Esophagus mucosa (tissue), 1 donor: ENCODE measurements at regions not wholly inside any gene's neighbourhood (a gene's known extent, or its start where the extent isn't known, plus 50 kb on each side); places are given as distances from the start of the nearest gene placed in this dataset.
"Not testable (repeated sequence)": the region's sequence is repeated elsewhere in the genome, so short reads cannot be mapped to it uniquely, and the experiment has no call there.

Experiments
- ATAC-seq: fragments of 200-7000 bp; cut with Tn5 transposase; one replicate; pipeline ENCODE4 v1.9.1; 2020
- donor health status: DM: yes; HTN: yes; CAD: no.

GRCh38 chr2:33913071-33913616, 314.0 kb upstream of the FAM98A start:
- ATAC-seq: no peak

GRCh38 chr2:33911327-33911726, 312.2 kb upstream of the FAM98A start:
- ATAC-seq: no peak

- ATAC-seq: no peak
These were observed 311.0 kb upstream of the FAM98A start for GRCh38 chr2:33909945-33910695.

GRCh38 chr2:33907866-33908265, 308.8 kb upstream of the FAM98A start:
- ATAC-seq: no peak

GRCh38 chr2:33906129-33906528, 307.0 kb upstream of the FAM98A start:
- not testable (repeated sequence) for ATAC-seq

GRCh38 chr2:33904801-33905200, 305.7 kb upstream of the FAM98A start:
- no peak for ATAC-seq

- no peak for ATAC-seq
These were observed 304.6 kb upstream of the FAM98A start for GRCh38 chr2:33903701-33904100.

- no peak for ATAC-seq
These were observed 304.1 kb upstream of the FAM98A start for GRCh38 chr2:33903215-33903614.

- ATAC-seq: no peak
These were observed 301.5 kb upstream of the FAM98A start for GRCh38 chr2:33900610-33901009.

- ATAC-seq: no peak
These were observed 298.6 kb upstream of the FAM98A start for GRCh38 chr2:33897741-33898140.

GRCh38 chr2:33893824-33894223, 294.7 kb upstream of the FAM98A start:
- no peak for ATAC-seq

- no peak for ATAC-seq
These were observed 292.5 kb upstream of the FAM98A start for GRCh38 chr2:33891616-33892015.

- no peak for ATAC-seq
These were observed 291.6 kb upstream of the FAM98A start for GRCh38 chr2:33890686-33891085.

GRCh38 chr2:33877348-33878016, 278.4 kb upstream of the FAM98A start:
- ATAC-seq: no peak

- no peak for ATAC-seq
These were observed 274.0 kb upstream of the FAM98A start for GRCh38 chr2:33873076-33873605.

- ATAC-seq: no peak
These were observed 260.8 kb upstream of the FAM98A start for GRCh38 chr2:33859811-33860461.

GRCh38 chr2:33859176-33859575, 260.1 kb upstream of the FAM98A start:
- no peak for ATAC-seq

GRCh38 chr2:33848486-33848885, 249.4 kb upstream of the FAM98A start:
- ATAC-seq: no peak

- no peak for ATAC-seq
These were observed 240.7 kb upstream of the FAM98A start for GRCh38 chr2:33839791-33840190.

- no peak for ATAC-seq
These were observed 237.5 kb upstream of the FAM98A start for GRCh38 chr2:33836628-33837027.

- ATAC-seq: no peak
These were observed 236.8 kb upstream of the FAM98A start for GRCh38 chr2:33835911-33836310.

- no peak for ATAC-seq
These were observed 223.9 kb upstream of the FAM98A start for GRCh38 chr2:33822964-33823363.

GRCh38 chr2:33812707-33813106, 213.6 kb upstream of the FAM98A start:
- no peak for ATAC-seq
